Activated CD4-positive, alpha-beta T cell treated with anti-CD3 and anti-CD28 coated beads, Interleukin-2, Interleukin-4, amounts not matched to agents 100 ng/mL and 50 ng/mL, durations not matched to agents 16 hours and 8 hours (primary cell): ENCODE measurements at regions not wholly inside any gene's neighbourhood (a gene's known extent, or its start where the extent isn't known, plus 50 kb on each side); places are given as distances from the start of the nearest gene placed in this dataset.

Experiments used
- DNase-seq: peaks from one replicate; pipeline ENCODE4 v3.0.0-alpha.2; 2020; ENCODE audit warnings: low spot score

DNA sequence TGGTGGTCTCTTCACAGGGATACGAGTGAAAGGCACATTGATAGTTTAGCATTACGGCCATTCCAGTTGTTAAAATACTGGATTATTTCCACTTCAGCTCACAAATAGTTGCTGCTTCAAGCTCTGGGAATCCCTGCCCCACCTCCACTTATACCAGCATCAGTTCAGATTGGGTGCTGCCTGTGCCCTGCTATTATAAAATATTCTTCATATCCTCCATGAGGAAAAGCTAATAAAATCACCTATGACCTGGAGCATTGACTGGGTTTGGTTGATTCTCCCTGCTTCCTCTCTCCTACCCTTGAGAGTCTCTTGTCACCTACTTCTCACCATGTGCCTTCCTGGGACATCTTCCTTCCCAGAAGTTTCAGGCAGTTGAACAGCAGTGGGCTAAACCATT, 529.0 kb downstream of the MCTP2 start:
- no peak for DNase-seq

DNA sequence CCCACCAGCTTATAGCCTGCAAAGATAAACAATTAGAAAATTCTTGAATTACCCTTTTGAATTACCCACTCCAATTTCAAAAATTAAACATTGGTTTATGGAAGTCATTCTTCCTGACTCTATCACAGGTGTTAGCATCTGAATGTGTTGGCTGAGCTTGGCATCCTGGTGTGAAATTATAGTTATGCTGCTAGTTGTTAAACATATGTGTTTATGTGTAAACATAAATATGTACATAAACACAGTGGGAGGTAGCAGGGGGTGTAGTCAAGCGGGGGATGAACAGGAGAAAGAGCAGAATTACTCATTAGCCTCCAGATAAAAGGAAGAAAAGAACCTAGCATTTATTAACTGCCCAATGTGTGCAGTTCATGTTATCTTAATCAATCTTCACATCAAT, 530.2 kb downstream of the MCTP2 start:
- DNase-seq, result no peak

DNA sequence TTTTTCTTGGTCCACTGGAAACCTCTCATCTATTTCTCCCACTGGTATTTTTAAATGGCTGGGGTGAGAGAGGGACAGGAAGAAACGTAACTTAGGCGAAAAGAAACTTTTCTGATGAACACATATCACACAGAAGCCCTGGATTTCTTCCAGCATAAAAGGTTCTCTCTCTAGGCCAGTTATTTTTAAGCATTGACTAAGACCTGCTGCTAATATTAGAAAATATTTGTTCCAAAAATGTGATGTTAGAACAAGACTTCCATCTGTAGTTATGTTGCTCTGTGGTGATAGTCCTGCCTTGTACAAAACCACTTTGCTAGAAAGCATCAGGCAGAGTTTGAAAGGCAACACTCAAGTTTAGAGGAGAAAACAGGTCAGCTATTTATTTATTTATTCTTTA, 537.7 kb downstream of the MCTP2 start:
- DNase-seq, result no peak

DNA sequence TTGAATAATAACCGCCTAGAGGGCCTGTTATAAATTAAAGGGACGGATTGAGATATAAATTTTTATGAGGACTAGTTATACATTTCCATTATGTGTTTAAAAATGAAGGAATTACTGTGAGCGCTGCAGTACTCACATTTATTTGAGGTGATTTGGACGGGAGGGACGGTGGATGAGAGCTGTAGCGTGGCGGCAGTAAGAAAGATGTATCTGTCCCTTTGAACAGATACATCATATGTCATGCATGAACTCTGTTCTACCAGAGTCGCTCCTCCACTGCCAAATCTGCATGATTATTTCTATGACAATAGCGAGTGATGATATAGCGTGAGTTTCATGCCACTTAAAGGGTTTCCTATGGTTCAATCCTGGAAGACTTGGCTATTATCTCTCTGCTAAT, 538.8 kb downstream of the MCTP2 start:
- no peak for DNase-seq

DNA sequence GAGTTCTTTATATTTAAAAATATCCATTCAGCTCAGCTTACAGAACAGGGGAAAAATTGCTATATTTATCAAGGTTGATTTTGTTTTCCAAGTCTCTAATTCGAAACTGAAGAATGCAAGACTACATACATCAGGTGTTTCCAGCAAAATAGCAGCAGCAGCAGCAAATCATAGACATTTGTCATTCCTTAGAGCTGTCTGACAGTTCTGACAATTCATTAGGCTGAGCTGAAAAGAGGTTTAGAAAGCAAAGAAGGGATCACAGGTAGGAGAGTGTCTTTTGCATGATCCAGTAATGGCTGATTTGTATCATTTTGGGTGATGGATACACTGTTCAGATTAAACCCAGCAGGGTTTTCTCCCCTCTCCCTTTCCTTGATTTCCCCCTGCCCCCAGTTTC, 545.7 kb downstream of the MCTP2 start:
- DNase-seq, result no peak

DNA sequence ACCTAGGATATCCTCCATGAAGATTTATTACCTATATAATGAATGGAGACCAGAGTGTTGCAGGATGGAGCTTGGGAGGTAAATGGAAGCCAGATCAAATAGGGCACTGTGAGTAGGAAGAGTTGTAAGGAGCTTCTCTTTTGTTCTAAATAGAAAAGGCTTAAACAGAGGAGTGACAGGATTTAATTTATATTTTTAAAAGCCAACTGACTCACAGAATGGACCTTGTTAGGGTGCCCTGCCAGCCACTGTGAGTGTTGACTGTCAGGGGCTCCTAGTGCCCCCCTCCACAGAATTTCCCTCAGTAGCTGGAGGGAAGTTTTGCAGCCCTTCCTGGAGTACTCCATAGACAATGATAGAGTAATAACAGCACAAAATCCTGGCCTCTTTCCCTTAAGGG, 547.5 kb downstream of the MCTP2 start:
- no peak for DNase-seq

- no peak for DNase-seq
Observed at GRCh38 chr15:94780166-94780565, 548.8 kb downstream of the MCTP2 start.

DNA sequence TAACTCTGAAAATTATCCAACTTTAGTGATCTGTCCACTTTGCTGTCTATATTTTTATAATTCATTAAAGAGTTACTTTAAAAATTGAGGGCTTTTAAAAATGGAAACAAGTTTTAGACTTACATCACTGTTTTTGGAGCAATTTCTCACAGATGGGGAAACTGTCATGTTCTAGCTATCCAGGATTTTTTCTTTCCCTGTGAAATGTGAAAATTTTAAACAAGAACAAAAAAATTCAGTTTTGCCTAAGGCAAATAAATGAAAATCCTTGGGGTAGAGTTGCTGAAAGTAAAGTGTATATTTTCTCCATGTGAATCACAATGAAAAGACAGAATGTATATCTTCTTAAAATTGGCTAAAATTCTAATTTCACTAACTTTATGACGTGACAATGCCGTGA, 553.7 kb downstream of the MCTP2 start:
- DNase-seq, result no peak

DNA sequence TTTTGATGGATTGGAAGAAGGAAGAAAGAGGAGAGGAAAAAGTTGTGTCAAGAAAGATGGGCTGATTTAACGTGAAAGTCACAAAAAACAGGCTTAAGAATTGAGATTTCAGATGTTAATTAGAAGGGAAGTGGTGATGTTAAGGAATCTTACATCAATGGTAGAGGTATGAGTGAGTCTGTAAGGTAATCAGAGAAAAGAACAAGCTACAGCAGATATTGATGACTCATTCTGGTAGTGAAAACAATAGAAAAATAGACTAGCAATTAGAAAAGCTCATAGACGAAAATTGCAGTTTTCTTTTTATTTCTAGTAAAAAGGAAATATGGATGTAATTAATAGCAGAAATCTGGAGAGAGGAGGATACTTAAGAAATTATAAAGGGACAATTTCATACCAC, 559.6 kb downstream of the MCTP2 start:
- DNase-seq, result no peak

DNA sequence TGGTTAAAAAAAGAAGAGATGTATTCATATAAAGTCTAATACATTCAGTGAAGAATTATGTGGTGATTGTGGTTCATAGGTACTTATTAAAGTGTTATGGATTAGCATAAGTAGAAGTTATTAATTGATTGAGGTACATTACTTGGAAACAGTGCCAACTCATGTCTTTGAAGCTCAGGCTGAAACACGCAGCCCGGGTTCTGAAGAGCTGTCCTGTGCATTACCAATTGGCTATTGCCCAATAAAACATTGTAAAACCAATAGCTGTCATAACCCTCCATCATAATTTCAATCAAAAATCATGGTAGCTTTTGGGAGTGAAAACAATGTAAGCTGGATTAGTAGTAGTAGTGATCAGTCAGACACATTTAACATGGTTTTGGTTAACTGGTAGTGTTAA, 560.1 kb downstream of the MCTP2 start:
- no peak for DNase-seq

GRCh38 chr15:94792196-94792595, 560.8 kb downstream of the MCTP2 start:
- no peak for DNase-seq

DNA sequence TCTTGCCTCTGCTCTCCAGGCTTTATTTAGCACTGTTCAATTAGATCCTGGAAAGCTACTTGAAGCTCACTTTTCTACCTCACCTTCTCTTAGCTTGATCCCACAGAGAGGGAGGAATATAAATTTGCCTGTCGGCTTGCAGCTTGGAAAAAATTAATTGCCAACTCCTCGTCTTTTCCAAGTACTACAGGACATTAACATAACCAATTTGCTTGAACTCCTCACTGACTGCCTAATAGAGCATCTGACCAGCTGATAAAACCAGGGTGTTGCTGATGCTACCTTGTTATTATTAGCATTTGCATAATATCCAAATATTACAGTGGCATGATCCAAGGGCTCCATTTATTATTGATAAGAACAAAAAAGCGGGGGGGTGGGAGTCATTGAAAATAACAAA, 561.8 kb downstream of the MCTP2 start:
- DNase-seq, result no peak

GRCh38 chr15:94793641-94794040, 562.3 kb downstream of the MCTP2 start:
- DNase-seq, result no peak

GRCh38 chr15:94804613-94805012, 573.3 kb downstream of the MCTP2 start:
- DNase-seq, result no peak

DNA sequence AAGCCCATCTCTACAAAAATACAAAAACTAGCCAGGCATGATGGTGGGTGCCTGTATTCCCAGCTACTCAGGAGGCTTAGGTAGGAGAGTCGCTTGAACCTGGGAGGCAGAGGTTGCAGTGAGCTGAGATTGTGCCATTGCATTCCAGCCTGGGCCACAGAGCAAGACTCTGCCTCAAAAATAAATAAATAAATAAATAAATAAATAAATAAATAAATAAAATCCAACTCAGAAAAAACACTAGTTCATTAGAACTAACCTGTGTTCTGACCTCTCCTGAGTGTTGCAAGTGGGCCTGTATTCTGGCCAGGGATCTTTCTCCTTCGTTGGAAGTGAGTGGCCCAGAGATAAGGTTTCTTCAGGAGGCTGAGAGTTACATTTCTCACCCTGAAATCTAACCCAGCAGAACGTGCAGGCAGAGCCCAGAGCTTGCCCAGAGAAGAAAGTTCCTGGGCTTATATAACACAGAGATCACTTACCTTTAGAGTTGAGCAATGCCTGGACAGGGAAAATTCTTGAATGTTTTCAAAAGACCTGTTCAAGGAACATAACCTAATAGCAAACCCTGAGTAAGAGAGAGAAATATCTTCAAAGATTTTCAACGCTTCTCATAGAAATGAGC, 583.9 kb downstream of the MCTP2 start:
- DNase-seq, result no peak

GRCh38 chr15:94815914-94816313, 584.6 kb downstream of the MCTP2 start:
- DNase-seq, result no peak

DNA sequence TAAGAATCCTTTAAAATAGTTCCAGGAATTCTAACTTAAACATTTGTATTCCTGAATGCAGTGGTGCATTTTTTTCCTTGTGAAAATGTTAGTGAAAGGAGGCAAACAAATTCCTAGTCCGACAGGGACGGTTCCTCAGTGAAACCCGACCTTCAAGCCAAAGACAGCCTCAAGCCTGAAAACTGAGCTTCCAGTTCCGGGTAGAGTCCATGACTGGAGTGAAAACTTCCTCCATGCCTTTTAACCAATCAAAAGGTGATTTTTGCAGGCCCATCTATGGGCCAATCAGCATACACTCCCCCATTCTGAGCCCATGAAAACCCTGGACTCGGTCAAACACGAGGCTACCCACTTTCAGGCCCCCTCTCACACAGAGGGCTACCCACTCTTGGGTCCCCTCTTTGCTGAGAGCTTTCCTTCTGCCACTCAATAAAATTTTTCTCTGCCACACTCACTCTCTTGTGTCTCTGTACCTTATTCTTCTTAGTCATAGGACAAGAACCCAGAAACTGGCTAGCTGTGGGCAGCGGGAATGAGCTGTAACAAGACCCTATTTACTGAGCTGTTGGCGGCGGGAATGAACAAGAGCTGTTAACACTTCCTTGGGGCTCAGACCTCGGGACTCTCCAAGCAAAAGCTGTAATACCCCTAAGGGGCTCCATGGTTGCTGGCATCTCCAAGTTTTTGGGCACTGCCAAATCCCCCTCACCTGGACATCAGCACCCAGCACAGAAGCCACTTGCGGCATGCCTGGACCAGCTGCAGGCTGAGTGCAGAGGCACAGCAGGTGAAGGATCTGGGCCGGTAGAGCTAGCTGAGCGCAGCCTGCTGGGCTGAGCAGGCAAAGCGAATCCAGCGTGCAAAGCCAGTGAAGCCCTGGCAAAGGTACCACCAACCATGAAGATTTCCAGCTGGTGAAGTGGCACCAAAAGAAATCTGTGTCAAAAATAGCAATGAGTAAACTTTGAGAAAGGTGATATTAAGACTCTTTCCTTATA, 598.8 kb downstream of the MCTP2 start:
- no peak for DNase-seq

- no peak for DNase-seq
Observed at GRCh38 chr15:94834000-94834399, 602.6 kb downstream of the MCTP2 start.

GRCh38 chr15:94834494-94834893, 603.1 kb downstream of the MCTP2 start:
- DNase-seq, result no peak

DNA sequence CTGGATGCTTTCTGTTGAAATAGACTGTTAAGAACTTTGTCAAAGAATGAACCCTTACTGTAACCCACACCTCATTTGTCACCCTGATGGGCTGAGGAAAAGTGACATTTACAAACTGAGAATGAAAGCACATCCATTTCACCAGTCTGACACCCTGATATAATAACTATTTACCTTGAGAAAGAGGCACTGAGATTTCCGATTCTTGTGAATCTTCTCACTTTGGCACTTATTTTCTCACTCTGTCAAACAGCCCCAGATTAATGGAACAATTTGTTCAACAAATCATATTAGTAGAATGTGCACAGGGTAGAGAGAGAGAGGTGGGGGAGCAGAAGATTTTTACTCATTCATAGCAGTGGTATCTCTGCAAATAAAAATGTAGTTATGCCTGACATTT, 606.9 kb downstream of the MCTP2 start:
- no peak for DNase-seq

DNA sequence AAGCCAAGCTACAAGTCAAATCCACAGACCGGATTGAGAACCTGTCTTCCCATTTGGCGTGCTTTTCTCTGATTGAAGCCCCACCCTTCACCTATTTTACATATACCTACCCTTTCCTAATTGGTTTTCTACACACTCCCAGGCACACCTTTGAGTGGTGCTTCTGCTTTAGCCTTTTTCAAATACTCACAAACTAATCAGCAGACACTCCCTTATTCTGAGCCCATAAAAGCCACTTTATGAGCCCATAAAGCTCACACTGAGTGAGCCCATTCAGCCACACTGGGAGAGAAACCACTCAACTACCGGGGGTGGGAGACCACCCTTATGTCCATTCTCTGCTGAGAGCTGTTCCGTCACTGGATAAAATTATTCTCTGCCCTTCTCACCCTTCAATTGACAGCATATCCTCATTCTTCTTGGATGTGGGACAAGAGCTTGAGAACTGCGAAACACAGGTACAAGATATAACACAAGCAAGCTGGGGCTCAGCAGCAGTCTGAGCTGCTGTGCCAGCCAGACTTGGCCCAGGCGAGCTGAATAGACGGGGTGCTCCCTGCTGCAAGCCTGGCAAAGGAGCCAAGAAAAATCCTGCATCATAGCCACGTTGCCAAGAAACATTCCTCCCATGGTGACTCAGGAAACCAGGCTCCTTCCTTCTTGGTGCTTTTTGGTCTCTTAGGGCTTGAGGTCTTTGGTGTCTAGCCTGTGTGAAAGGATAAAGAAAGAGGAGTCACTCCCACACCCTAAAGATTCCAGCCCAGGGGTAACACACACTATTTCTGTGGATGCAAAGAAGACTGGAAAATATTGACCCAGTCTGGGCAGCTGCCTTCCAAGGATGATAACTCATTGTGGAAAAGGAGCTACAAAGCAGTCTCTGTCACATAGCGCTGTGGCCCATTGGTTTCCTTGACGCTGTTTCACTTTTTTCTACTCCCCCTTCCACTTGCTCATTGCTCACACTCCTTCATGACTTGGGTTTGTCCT, 609.7 kb downstream of the MCTP2 start:
- no peak for DNase-seq

- no peak for DNase-seq
Observed at GRCh38 chr15:94843060-94843459, 611.7 kb downstream of the MCTP2 start.
